Activated CD8-positive, alpha-beta memory T cell treated with anti-CD3 and anti-CD28 coated beads, Interleukin-2, amount 10 ng/mL, durations not matched to agents 7 days and 5 days (primary cell): ENCODE measurements at regions not wholly inside any gene's neighbourhood (a gene's known extent, or its start where the extent isn't known, plus 50 kb on each side); places are given as distances from the start of the nearest gene placed in this dataset.
"Not testable (repeated sequence)": the region's sequence is repeated elsewhere in the genome, so short reads cannot be mapped to it uniquely, and the experiment has no call there.

Experiments
- ATAC-seq: fragments of 150-1000 bp; cut with Tn5 transposase; one replicate; pipeline ENCODE4 v1.10.0; 2021; ENCODE audit warnings: moderate library complexity
- CTCF ChIA-PET: fragments of 350-600 bp; sonication (Branson Sonifier 250); formaldehyde crosslinking; loops from one replicate; lab custom pipeline; 2021; ENCODE audit warnings: antibody characterized with exemption; lab: Charles Lee
- DNase-seq: peaks from one replicate; pipeline ENCODE4 v3.0.0-alpha.2; 2020
- H3K27ac Mint-ChIP-seq: one replicate; pipeline ENCODE4 v1.8.0; 2021; ENCODE audit warnings: mild to moderate bottlenecking, mixed read lengths
- H3K27me3 Mint-ChIP-seq: one replicate; pipeline ENCODE4 v1.8.0; 2021; ENCODE audit warnings: mixed read lengths
- H3K36me3 Mint-ChIP-seq: one replicate; pipeline ENCODE4 v1.8.0; 2021; ENCODE audit warnings: mild to moderate bottlenecking, mixed read lengths
- H3K4me1 Mint-ChIP-seq: one replicate; pipeline ENCODE4 v1.8.0; 2021; ENCODE audit warnings: mixed read lengths
- H3K4me3 Mint-ChIP-seq: one replicate; pipeline ENCODE4 v1.8.0; 2021; ENCODE audit warnings: mild to moderate bottlenecking, moderate library complexity, mixed read lengths
- H3K9me3 Mint-ChIP-seq: one replicate; pipeline ENCODE4 v1.8.0; 2022; ENCODE audit warnings: low read depth, mixed read lengths

- no peak overlapping the region for H3K27ac Mint-ChIP-seq
- H3K4me3 Mint-ChIP-seq: no peak overlapping the region
- CTCF ChIA-PET: no interaction called here
- DNase-seq (no peak), ATAC-seq (no peak)
- peaks cover 2% of the 10 kb centered on the region for H3K9me3 Mint-ChIP-seq
- no peaks in the 10 kb centered on the region for H3K4me1 Mint-ChIP-seq
- H3K27me3 Mint-ChIP-seq: no peaks in the 10 kb centered on the region
- H3K36me3 Mint-ChIP-seq: no peaks in the 10 kb centered on the region
These were observed 127.9 kb upstream of the PALM2AKAP2 start for GRCh38 chr9:109652112-109652511.

- H3K36me3 Mint-ChIP-seq: no peaks in the 10 kb centered on the region
- no peaks in the 10 kb centered on the region for H3K27me3 Mint-ChIP-seq
- no peaks in the 10 kb centered on the region for H3K4me1 Mint-ChIP-seq
- H3K9me3 Mint-ChIP-seq: peaks cover 4% of the 10 kb centered on the region
- DNase-seq (no peak), ATAC-seq (no peak)
- no peak overlapping the region for H3K4me3 Mint-ChIP-seq
- no peak overlapping the region for H3K27ac Mint-ChIP-seq
- CTCF ChIA-PET: no interaction called here
These were observed 127.0 kb upstream of the PALM2AKAP2 start for GRCh38 chr9:109652971-109653370.

GRCh38 chr9:109653470-109653869, 126.5 kb upstream of the PALM2AKAP2 start:
- ATAC-seq (no peak), DNase-seq (no peak)
- no peak overlapping the region for H3K27ac Mint-ChIP-seq
- no peaks in the 10 kb centered on the region for H3K4me1 Mint-ChIP-seq
- H3K27me3 Mint-ChIP-seq: no peaks in the 10 kb centered on the region
- peaks cover 3% of the 10 kb centered on the region for H3K9me3 Mint-ChIP-seq
- no peaks in the 10 kb centered on the region for H3K36me3 Mint-ChIP-seq
- CTCF ChIA-PET: no interaction called here
- H3K4me3 Mint-ChIP-seq: no peak overlapping the region

GRCh38 chr9:109663978-109664377, 116.0 kb upstream of the PALM2AKAP2 start:
- H3K4me3 Mint-ChIP-seq, CTCF ChIA-PET, H3K36me3 Mint-ChIP-seq, H3K27me3 Mint-ChIP-seq, H3K9me3 Mint-ChIP-seq, ATAC-seq, H3K4me1 Mint-ChIP-seq, DNase-seq, H3K27ac Mint-ChIP-seq: not testable (repeated sequence)

GRCh38 chr9:109665736-109666135, 114.3 kb upstream of the PALM2AKAP2 start:
- H3K4me1 Mint-ChIP-seq, H3K36me3 Mint-ChIP-seq, H3K9me3 Mint-ChIP-seq, DNase-seq, H3K27me3 Mint-ChIP-seq, H3K4me3 Mint-ChIP-seq, ATAC-seq, H3K27ac Mint-ChIP-seq, CTCF ChIA-PET: not testable (repeated sequence)

- Mint-ChIP-seq H3K4me3 (no peak overlapping the region), H3K4me1 (no peaks in the 10 kb centered on the region), H3K36me3 (no peaks in the 10 kb centered on the region), H3K27ac (no peak overlapping the region), H3K9me3 (peaks cover 5% of the 10 kb centered on the region), H3K27me3 (no peaks in the 10 kb centered on the region)
- no peak for ATAC-seq
- DNase-seq: no peak
- CTCF ChIA-PET: no interaction called here
These were observed 98.7 kb upstream of the PALM2AKAP2 start for GRCh38 chr9:109681301-109681700.

GRCh38 chr9:109682227-109682626, 97.8 kb upstream of the PALM2AKAP2 start:
- Mint-ChIP-seq H3K27ac (no peak overlapping the region), H3K27me3 (no peaks in the 10 kb centered on the region), H3K4me3 (no peak overlapping the region), H3K9me3 (peaks cover 6% of the 10 kb centered on the region), H3K36me3 (no peaks in the 10 kb centered on the region), H3K4me1 (no peaks in the 10 kb centered on the region)
- CTCF ChIA-PET: no interaction called here
- ATAC-seq (no peak), DNase-seq (no peak)

GRCh38 chr9:109683521-109683920, 96.5 kb upstream of the PALM2AKAP2 start:
- CTCF ChIA-PET: no interaction called here
- no peak overlapping the region for H3K27ac Mint-ChIP-seq
- peaks cover 6% of the 10 kb centered on the region for H3K9me3 Mint-ChIP-seq
- no peak for ATAC-seq
- no peak for DNase-seq
- no peaks in the 10 kb centered on the region for H3K27me3 Mint-ChIP-seq
- no peaks in the 10 kb centered on the region for H3K4me1 Mint-ChIP-seq
- H3K4me3 Mint-ChIP-seq: no peak overlapping the region
- no peaks in the 10 kb centered on the region for H3K36me3 Mint-ChIP-seq

GRCh38 chr9:109689701-109690100, 90.3 kb upstream of the PALM2AKAP2 start:
- CTCF ChIA-PET: no interaction called here
- peaks cover 2% of the 10 kb centered on the region for H3K9me3 Mint-ChIP-seq
- DNase-seq: no peak
- no peak for ATAC-seq
- H3K4me3 Mint-ChIP-seq: no peak overlapping the region
- H3K27ac Mint-ChIP-seq: no peak overlapping the region
- no peaks in the 10 kb centered on the region for H3K36me3 Mint-ChIP-seq
- H3K4me1 Mint-ChIP-seq: no peaks in the 10 kb centered on the region
- H3K27me3 Mint-ChIP-seq: no peaks in the 10 kb centered on the region

- H3K9me3 Mint-ChIP-seq: no peaks in the 10 kb centered on the region
- H3K27me3 Mint-ChIP-seq: no peaks in the 10 kb centered on the region
- H3K4me1 Mint-ChIP-seq: no peaks in the 10 kb centered on the region
- H3K36me3 Mint-ChIP-seq: no peaks in the 10 kb centered on the region
- CTCF ChIA-PET: no interaction called here
- H3K27ac Mint-ChIP-seq: no peak overlapping the region
- H3K4me3 Mint-ChIP-seq: no peak overlapping the region
- DNase-seq: no peak
- ATAC-seq: no peak
These were observed 81.0 kb upstream of the PALM2AKAP2 start for GRCh38 chr9:109699019-109699418.

- DNase-seq (no peak), ATAC-seq (no peak)
- no peaks in the 10 kb centered on the region for H3K27me3 Mint-ChIP-seq
- no peak overlapping the region for H3K27ac Mint-ChIP-seq
- CTCF ChIA-PET: no interaction called here
- H3K4me3 Mint-ChIP-seq: no peak overlapping the region
- no peaks in the 10 kb centered on the region for H3K4me1 Mint-ChIP-seq
- no peaks in the 10 kb centered on the region for H3K9me3 Mint-ChIP-seq
- H3K36me3 Mint-ChIP-seq: no peaks in the 10 kb centered on the region
These were observed 75.5 kb upstream of the PALM2AKAP2 start for GRCh38 chr9:109704546-109704945.

GRCh38 chr9:109705515-109705914, 74.5 kb upstream of the PALM2AKAP2 start:
- H3K4me1 Mint-ChIP-seq: no peaks in the 10 kb centered on the region
- no peak for ATAC-seq
- no peaks in the 10 kb centered on the region for H3K9me3 Mint-ChIP-seq
- H3K27me3 Mint-ChIP-seq: no peaks in the 10 kb centered on the region
- no peak overlapping the region for H3K27ac Mint-ChIP-seq
- no peaks in the 10 kb centered on the region for H3K36me3 Mint-ChIP-seq
- no peak for DNase-seq
- H3K4me3 Mint-ChIP-seq: no peak overlapping the region
- CTCF ChIA-PET: no interaction called here

- CTCF ChIA-PET: no interaction called here
- Mint-ChIP-seq H3K27me3 (no peaks in the 10 kb centered on the region), H3K4me3 (no peak overlapping the region), H3K36me3 (no peaks in the 10 kb centered on the region), H3K9me3 (no peaks in the 10 kb centered on the region), H3K27ac (no peak overlapping the region), H3K4me1 (no peaks in the 10 kb centered on the region)
- DNase-seq: no peak
- ATAC-seq: no peak
These were observed 72.6 kb upstream of the PALM2AKAP2 start for GRCh38 chr9:109707355-109707754.

GRCh38 chr9:109708451-109708945, 71.5 kb upstream of the PALM2AKAP2 start:
- no peaks in the 10 kb centered on the region for H3K9me3 Mint-ChIP-seq
- H3K4me3 Mint-ChIP-seq: no peak overlapping the region
- H3K27ac Mint-ChIP-seq: no peak overlapping the region
- H3K36me3 Mint-ChIP-seq: no peaks in the 10 kb centered on the region
- no peaks in the 10 kb centered on the region for H3K27me3 Mint-ChIP-seq
- no peaks in the 10 kb centered on the region for H3K4me1 Mint-ChIP-seq
- ATAC-seq (no peak), DNase-seq (no peak)
- CTCF ChIA-PET: no interaction called here

GRCh38 chr9:109709866-109710265, 70.1 kb upstream of the PALM2AKAP2 start:
- Mint-ChIP-seq H3K4me1 (no peaks in the 10 kb centered on the region), H3K27ac (no peak overlapping the region), H3K36me3 (no peaks in the 10 kb centered on the region), H3K27me3 (no peaks in the 10 kb centered on the region), H3K4me3 (no peak overlapping the region), H3K9me3 (no peaks in the 10 kb centered on the region)
- CTCF ChIA-PET: no interaction called here
- DNase-seq (no peak), ATAC-seq (no peak)
